GM23338 (cell line): ENCODE measurements at regions not wholly inside any gene's neighbourhood (a gene's known extent, or its start where the extent isn't known, plus 50 kb on each side); places are given as distances from the start of the nearest gene placed in this dataset.

Source experiments
- CREB1 ChIP-seq: fragments of 250-450 bp; sonication (Bioruptor Pico); IDR thresholded peaks from 2 replicates; pipeline ENCODE4 v1.5.0; 2020; ENCODE audit warnings: low read depth, mild to moderate bottlenecking, moderate library complexity
- CTCF ChIP-seq, 2 experiments: fragments of 200-600 bp in 1 of 2; sonication (generic) in 1 of 2; conservative IDR thresholded peaks; 2 replicates each; pipeline versions ENCODE4 v1.5.1 to v1.6.1; 2016 to 2017; ENCODE audit warnings: antibody characterized with exemption in 2 of 2, low read depth in 2 of 2, mild to moderate bottlenecking in 2 of 2, moderate library complexity in 1 of 2
- EZH2 ChIP-seq: fragments of 200-600 bp; sonication (generic); IDR thresholded peaks from one replicate; pipeline ENCODE4 v1.8.0; 2017; ENCODE audit warnings: antibody characterized with exemption, mild to moderate bottlenecking, low read depth; ENCODE audit not compliant: unreplicated experiment
- EZH2phosphoT487 ChIP-seq: fragments of 200-600 bp; sonication (generic); IDR thresholded peaks from one replicate; pipeline ENCODE4 v1.8.1; 2018; ENCODE audit warnings: antibody characterized with exemption; ENCODE audit not compliant: unreplicated experiment
- POLR2AphosphoS5 ChIP-seq: IDR thresholded peaks from 2 replicates; pipeline ENCODE4 v1.6.1; 2016; ENCODE audit warnings: antibody characterized with exemption, low read depth
- REST ChIP-seq: IDR thresholded peaks from one replicate; pipeline ENCODE4 v1.6.1; 2018; ENCODE audit warnings: antibody characterized with exemption; ENCODE audit not compliant: unreplicated experiment
- STAT1 ChIP-seq: IDR thresholded peaks from one replicate; pipeline ENCODE4 v1.6.1; 2016; ENCODE audit warnings: antibody characterized with exemption; ENCODE audit not compliant: unreplicated experiment

GRCh38 chr14:44777584-44777983, 184.2 kb downstream of the KLHL28 start:
- TF ChIP-seq REST (no peak), EZH2phosphoT487 (no peak), CTCF (conservative IDR thresholded peaks at IDR 0.05; ENCODE audit: low read depth in 2 of 2) (no peak), CREB1 (no peak), POLR2AphosphoS5 (no peak), EZH2 (no peak), STAT1 (no peak)
